SK-N-SH (cell line): ENCODE measurements at regions not wholly inside any gene's neighbourhood (a gene's known extent, or its start where the extent isn't known, plus 50 kb on each side); places are given as distances from the start of the nearest gene placed in this dataset.

ENCODE experiments used
- CTCF ChIA-PET: fragments of 300-600, 350-600 bp; formaldehyde crosslinking; extraction: SDS; loops from one replicate; lab custom pipeline; 2021; lab: Yijun Ruan, JAX
- POLR2A ChIA-PET: fragments of 350-600 bp; sonication (Branson Sonifier 250); formaldehyde crosslinking; extraction: SDS; loops from one replicate; lab custom pipeline; 2020; ENCODE audit warnings: antibody characterized with exemption, inconsistent platforms; lab: Yijun Ruan, JAX
- DNase-seq: peaks from one replicate; pipeline ENCODE4 v3.0.0; 2012
- H2AFZ ChIP-seq: fragments of 200-600 bp; sonication (generic); 2 replicates; pipeline ENCODE4 v1.8.1; 2016; ENCODE audit warnings: antibody characterized with exemption, mild to moderate bottlenecking, low read depth
- H3F3A ChIP-seq: fragments of 200-600 bp; sonication (generic); replicated peaks from 2 replicates; pipeline ENCODE3; 2016; ENCODE audit warnings: antibody characterized with exemption, mild to moderate bottlenecking; ENCODE audit not compliant: insufficient read depth
- H3K27ac ChIP-seq, 2 experiments: fragments of 200-500 bp in 1 of 2; fragments of 200-600 bp in 1 of 2; sonication (Bioruptor generic) in 1 of 2; sonication (generic), shearing (Covaris generic) in 1 of 2; 2 replicates each; pipeline versions ENCODE4 v1.5.1 to v1.6.1; 2014 to 2016; ENCODE audit warnings: low read depth in 2 of 2, inconsistent platforms in 1 of 2, low read length in 1 of 2, mild to moderate bottlenecking in 1 of 2, mixed read lengths in 1 of 2
- H3K27me3 ChIP-seq: fragments of 200-600 bp; sonication (generic), shearing (Covaris generic); 2 replicates; pipeline ENCODE4 v1.6.1; 2016; ENCODE audit warnings: mixed run types; ENCODE audit not compliant: insufficient read depth
- H3K36me3 ChIP-seq, 2 experiments: fragments of 200-500 bp in 1 of 2; fragments of 200-600 bp in 1 of 2; sonication (Bioruptor generic) in 1 of 2; sonication (generic) in 1 of 2; replicated peaks in 1 of 2; 2 replicates each; pipeline versions ENCODE3 to v1.5.1; 2014 to 2016; ENCODE audit warnings: low read length in 1 of 2, mild to moderate bottlenecking in 1 of 2; ENCODE audit not compliant: insufficient read depth in 2 of 2, control insufficient read depth in 1 of 2
- H3K4me1 ChIP-seq, 2 experiments: fragments of 200-500 bp in 1 of 2; fragments of 200-600 bp in 1 of 2; sonication (Bioruptor generic) in 1 of 2; sonication (generic), shearing (Covaris generic) in 1 of 2; 2 replicates each; pipeline versions ENCODE4 v1.5.1 to v1.6.1; 2014 to 2016; ENCODE audit warnings: low read depth in 1 of 2, low read length in 1 of 2, mixed run types in 1 of 2; ENCODE audit not compliant: insufficient read depth in 2 of 2, control insufficient read depth in 1 of 2
- H3K4me2 ChIP-seq: fragments of 200-600 bp; sonication (generic), shearing (Covaris generic); 2 replicates; pipeline ENCODE4 v1.6.1; 2017; ENCODE audit warnings: mixed run types
- H3K4me3 ChIP-seq, 2 experiments: fragments of 200-500 bp in 1 of 2; fragments of 200-600 bp in 1 of 2; sonication (Bioruptor generic) in 1 of 2; sonication (generic), shearing (Covaris generic) in 1 of 2; 2 replicates each; pipeline versions ENCODE4 v1.5.1 to v1.8.1; 2014 to 2016; ENCODE audit warnings: low read depth in 2 of 2, inconsistent platforms in 1 of 2, low read length in 1 of 2, mild to moderate bottlenecking in 1 of 2, mixed read lengths in 1 of 2, moderate library complexity in 1 of 2
- H3K79me2 ChIP-seq: fragments of 200-600 bp; sonication (generic); 2 replicates; pipeline ENCODE4 v1.8.1; 2017; ENCODE audit warnings: mild to moderate bottlenecking; ENCODE audit not compliant: insufficient read depth
- H3K9ac ChIP-seq: fragments of 200-600 bp; sonication (generic); 2 replicates; pipeline ENCODE4 v1.6.1; 2017; ENCODE audit warnings: mixed run types
- H3K9me2 ChIP-seq: fragments of 200-600 bp; sonication (generic); 2 replicates; pipeline ENCODE4 v1.6.1; 2017; ENCODE audit warnings: mixed run types
- H3K9me3 ChIP-seq: fragments of 200-600 bp; sonication (generic); 2 replicates; pipeline ENCODE4 v1.6.1; 2017; ENCODE audit warnings: mixed run types, mild to moderate bottlenecking, moderate library complexity
- H4K20me1 ChIP-seq: fragments of 200-600 bp; sonication (generic); 2 replicates; pipeline ENCODE4 v1.6.1; 2017; ENCODE audit warnings: mild to moderate bottlenecking, mixed run types; ENCODE audit not compliant: insufficient read depth
- CHD2 ChIP-seq: fragments of 150-350 bp; IDR thresholded peaks from 2 replicates; pipeline ENCODE4 v1.6.1; 2018; ENCODE audit warnings: low read length; ENCODE audit not compliant: partially characterized antibody
- EP300 ChIP-seq, 2 experiments: IDR thresholded peaks; 2 replicates each; pipeline versions ENCODE4 v1.4.0 to v1.6.1; 2012; ENCODE audit warnings: borderline replicate concordance in 1 of 2, low read depth in 1 of 2, low read length in 1 of 2
- EZH2phosphoT487 ChIP-seq: fragments of 200-600 bp; sonication (generic); IDR thresholded peaks from 2 replicates; pipeline ENCODE4 v1.6.1; 2017; ENCODE audit warnings: low read depth, mixed run types, mild to moderate bottlenecking, antibody characterized with exemption, moderate library complexity, borderline replicate concordance
- FOSL2 ChIP-seq: IDR thresholded peaks from 2 replicates; pipeline ENCODE4 v1.4.0; 2012; ENCODE audit warnings: low read depth, mild to moderate bottlenecking, moderate library complexity, borderline replicate concordance
- FOXJ3 ChIP-seq: sonication (generic); formaldehyde crosslinking; IDR thresholded peaks from 2 replicates; pipeline ENCODE4 v1.5.1; 2020; ENCODE audit warnings: mild to moderate bottlenecking, missing genetic modification reagents
- GABPA ChIP-seq: IDR thresholded peaks from 2 replicates; pipeline ENCODE4 v1.4.0; 2012; ENCODE audit warnings: low read depth, mild to moderate bottlenecking
- NRF1 ChIP-seq: IDR thresholded peaks from 2 replicates; pipeline ENCODE4 v1.6.1; 2012; ENCODE audit warnings: low read depth, mild to moderate bottlenecking, low read length
- SIN3A ChIP-seq: IDR thresholded peaks from 2 replicates; pipeline ENCODE4 v1.6.1; 2012; ENCODE audit warnings: low read depth, mild to moderate bottlenecking, low read length, moderate library complexity, borderline replicate concordance
- TAF1 ChIP-seq: IDR thresholded peaks from 2 replicates; pipeline ENCODE4 v1.6.1; 2012; ENCODE audit warnings: low read depth, mild to moderate bottlenecking, low read length, moderate library complexity, borderline replicate concordance
- TEAD4 ChIP-seq: IDR thresholded peaks from 2 replicates; pipeline ENCODE4 v1.4.0; 2012; ENCODE audit warnings: mild to moderate bottlenecking, borderline replicate concordance; ENCODE audit not compliant: insufficient read depth
- WGBS: methylation state at CpG from one replicate; pipeline ENCODE4 v1.1.6; 2017; ENCODE audit warnings: low lambda C conversion rate; 5-methylcytosine and 5-hydroxymethylcytosine counted together
- TF ChIP-seq, protein P1 (sequence below): IDR thresholded peaks from 2 replicates; pipeline ENCODE4 v1.4.0; 2012; ENCODE audit warnings: low read depth, borderline replicate concordance
- TF ChIP-seq, protein P2 (sequence below): fragments of 150-350 bp; IDR thresholded peaks from 2 replicates; pipeline ENCODE4 v1.6.1; 2016; ENCODE audit warnings: mild to moderate bottlenecking, low read depth, low read length
- TF ChIP-seq, protein P3 (sequence below): IDR thresholded peaks from 2 replicates; pipeline ENCODE4 v1.6.1; 2012; ENCODE audit warnings: mild to moderate bottlenecking, low read depth, low read length, moderate library complexity
- TF ChIP-seq, protein P4 (sequence below): fragments of 150-350 bp; IDR thresholded peaks from 2 replicates; pipeline ENCODE4 v1.6.1; 2017; ENCODE audit warnings: antibody characterized with exemption, low read length, low read depth, borderline replicate concordance
- TF ChIP-seq, protein P5 (sequence below): fragments of 200-600 bp; sonication (generic); IDR thresholded peaks from 2 replicates; pipeline ENCODE4 v1.6.1; 2017; ENCODE audit warnings: antibody characterized with exemption, mild to moderate bottlenecking, moderate library complexity

DNA sequence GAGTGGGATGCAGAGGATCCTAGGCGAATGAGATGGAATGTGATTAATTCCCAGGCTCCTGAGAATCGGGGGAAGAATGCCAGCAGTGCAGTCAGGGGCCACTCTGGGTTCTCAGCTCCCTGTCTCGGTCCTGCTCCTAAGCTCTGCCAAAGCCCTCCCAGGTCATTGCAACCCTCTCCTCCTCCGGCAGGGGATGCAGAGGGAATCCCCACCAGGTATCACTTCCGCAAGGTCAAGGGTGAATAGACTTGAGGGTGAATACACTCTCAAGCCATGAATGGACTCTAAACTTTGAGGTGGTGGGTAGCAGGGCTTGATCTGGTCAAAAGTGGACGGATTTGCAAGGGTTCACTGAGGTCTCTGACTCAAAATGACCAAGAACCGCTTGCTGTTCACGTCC lies 139.3 kb upstream of the MXRA5 start:
- no peaks in the 10 kb centered on the region for H3F3A ChIP-seq
- H3K79me2 ChIP-seq: no peaks in the 10 kb centered on the region
- H3K9me2 ChIP-seq: no peaks in the 10 kb centered on the region
- WGBS: 22% methylated on average over 6 of the region's 8 CpGs
- no peak overlapping the region for H3K4me2 ChIP-seq
- no peak overlapping the region for H3K4me3 ChIP-seq
- POLR2A ChIA-PET: no interaction called here
- no peak for DNase-seq
- no peak overlapping the region for H3K9ac ChIP-seq
- H2AFZ ChIP-seq: no peak overlapping the region
- H4K20me1 ChIP-seq: no peaks in the 10 kb centered on the region
- H3K27me3 ChIP-seq: no peaks in the 10 kb centered on the region
- H3K9me3 ChIP-seq: no peaks in the 10 kb centered on the region
- CTCF ChIA-PET: no interaction called here
- H3K27ac ChIP-seq: no peak overlapping the region
- H3K4me1 ChIP-seq: no peaks in the 10 kb centered on the region
- no peaks in the 10 kb centered on the region for H3K36me3 ChIP-seq
- TF ChIP-seq, protein P1, sequence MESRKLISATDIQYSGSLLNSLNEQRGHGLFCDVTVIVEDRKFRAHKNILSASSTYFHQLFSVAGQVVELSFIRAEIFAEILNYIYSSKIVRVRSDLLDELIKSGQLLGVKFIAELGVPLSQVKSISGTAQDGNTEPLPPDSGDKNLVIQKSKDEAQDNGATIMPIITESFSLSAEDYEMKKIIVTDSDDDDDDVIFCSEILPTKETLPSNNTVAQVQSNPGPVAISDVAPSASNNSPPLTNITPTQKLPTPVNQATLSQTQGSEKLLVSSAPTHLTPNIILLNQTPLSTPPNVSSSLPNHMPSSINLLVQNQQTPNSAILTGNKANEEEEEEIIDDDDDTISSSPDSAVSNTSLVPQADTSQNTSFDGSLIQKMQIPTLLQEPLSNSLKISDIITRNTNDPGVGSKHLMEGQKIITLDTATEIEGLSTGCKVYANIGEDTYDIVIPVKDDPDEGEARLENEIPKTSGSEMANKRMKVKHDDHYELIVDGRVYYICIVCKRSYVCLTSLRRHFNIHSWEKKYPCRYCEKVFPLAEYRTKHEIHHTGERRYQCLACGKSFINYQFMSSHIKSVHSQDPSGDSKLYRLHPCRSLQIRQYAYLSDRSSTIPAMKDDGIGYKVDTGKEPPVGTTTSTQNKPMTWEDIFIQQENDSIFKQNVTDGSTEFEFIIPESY: no peak
- TF ChIP-seq, protein P2, sequence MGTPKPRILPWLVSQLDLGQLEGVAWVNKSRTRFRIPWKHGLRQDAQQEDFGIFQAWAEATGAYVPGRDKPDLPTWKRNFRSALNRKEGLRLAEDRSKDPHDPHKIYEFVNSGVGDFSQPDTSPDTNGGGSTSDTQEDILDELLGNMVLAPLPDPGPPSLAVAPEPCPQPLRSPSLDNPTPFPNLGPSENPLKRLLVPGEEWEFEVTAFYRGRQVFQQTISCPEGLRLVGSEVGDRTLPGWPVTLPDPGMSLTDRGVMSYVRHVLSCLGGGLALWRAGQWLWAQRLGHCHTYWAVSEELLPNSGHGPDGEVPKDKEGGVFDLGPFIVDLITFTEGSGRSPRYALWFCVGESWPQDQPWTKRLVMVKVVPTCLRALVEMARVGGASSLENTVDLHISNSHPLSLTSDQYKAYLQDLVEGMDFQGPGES: no peak
- TF ChIP-seq EP300 (IDR thresholded peaks at IDR 0.05; ENCODE audit: borderline replicate concordance in 1 of 2, low read depth in 1 of 2, low read length in 1 of 2): no peak
- TF ChIP-seq, protein P3, sequence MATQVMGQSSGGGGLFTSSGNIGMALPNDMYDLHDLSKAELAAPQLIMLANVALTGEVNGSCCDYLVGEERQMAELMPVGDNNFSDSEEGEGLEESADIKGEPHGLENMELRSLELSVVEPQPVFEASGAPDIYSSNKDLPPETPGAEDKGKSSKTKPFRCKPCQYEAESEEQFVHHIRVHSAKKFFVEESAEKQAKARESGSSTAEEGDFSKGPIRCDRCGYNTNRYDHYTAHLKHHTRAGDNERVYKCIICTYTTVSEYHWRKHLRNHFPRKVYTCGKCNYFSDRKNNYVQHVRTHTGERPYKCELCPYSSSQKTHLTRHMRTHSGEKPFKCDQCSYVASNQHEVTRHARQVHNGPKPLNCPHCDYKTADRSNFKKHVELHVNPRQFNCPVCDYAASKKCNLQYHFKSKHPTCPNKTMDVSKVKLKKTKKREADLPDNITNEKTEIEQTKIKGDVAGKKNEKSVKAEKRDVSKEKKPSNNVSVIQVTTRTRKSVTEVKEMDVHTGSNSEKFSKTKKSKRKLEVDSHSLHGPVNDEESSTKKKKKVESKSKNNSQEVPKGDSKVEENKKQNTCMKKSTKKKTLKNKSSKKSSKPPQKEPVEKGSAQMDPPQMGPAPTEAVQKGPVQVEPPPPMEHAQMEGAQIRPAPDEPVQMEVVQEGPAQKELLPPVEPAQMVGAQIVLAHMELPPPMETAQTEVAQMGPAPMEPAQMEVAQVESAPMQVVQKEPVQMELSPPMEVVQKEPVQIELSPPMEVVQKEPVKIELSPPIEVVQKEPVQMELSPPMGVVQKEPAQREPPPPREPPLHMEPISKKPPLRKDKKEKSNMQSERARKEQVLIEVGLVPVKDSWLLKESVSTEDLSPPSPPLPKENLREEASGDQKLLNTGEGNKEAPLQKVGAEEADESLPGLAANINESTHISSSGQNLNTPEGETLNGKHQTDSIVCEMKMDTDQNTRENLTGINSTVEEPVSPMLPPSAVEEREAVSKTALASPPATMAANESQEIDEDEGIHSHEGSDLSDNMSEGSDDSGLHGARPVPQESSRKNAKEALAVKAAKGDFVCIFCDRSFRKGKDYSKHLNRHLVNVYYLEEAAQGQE: no peak
- no peak for TF ChIP-seq SIN3A
- TF ChIP-seq CHD2: no peak

DNA sequence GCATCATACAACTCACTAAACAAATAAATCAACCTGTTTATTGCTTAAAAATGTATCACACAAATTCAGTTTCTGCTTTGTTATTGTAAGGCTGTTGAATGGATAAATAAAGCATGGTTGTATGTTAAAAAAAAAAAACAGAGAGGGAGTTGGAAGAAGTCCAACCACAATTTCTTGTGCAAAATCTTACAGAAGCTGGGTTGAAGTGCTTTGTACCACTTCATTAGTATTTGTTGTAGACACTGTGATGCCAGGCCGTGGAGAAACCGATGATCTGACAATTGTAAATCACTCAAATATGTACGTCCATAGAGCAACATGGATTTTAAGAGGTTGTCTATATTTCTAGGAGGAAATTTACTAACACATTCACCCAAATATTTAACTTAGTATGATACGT lies 132.6 kb upstream of the MXRA5 start:
- H3K4me2 ChIP-seq: no peak overlapping the region
- no peaks in the 10 kb centered on the region for H3K36me3 ChIP-seq
- ChIA-PET CTCF (no interaction called here), POLR2A (no interaction called here)
- H2AFZ ChIP-seq: no peak overlapping the region
- WGBS: 6% methylated on average over 4 of the region's 4 CpGs
- no peaks in the 10 kb centered on the region for H3K27me3 ChIP-seq
- no peaks in the 10 kb centered on the region for H3K9me2 ChIP-seq
- DNase-seq: no peak
- H3K4me1 ChIP-seq: no peaks in the 10 kb centered on the region
- no peak overlapping the region for H3K27ac ChIP-seq
- no peak overlapping the region for H3K9ac ChIP-seq
- H3K79me2 ChIP-seq: no peaks in the 10 kb centered on the region
- no peaks in the 10 kb centered on the region for H3F3A ChIP-seq
- no peaks in the 10 kb centered on the region for H3K9me3 ChIP-seq
- no peak overlapping the region for H3K4me3 ChIP-seq
- H4K20me1 ChIP-seq: no peaks in the 10 kb centered on the region
- TF ChIP-seq NRF1 (no peak), TEAD4 (no peak), EP300 (IDR thresholded peaks at IDR 0.05; ENCODE audit: borderline replicate concordance in 1 of 2, low read depth in 1 of 2, low read length in 1 of 2) (no peak), EZH2phosphoT487 (no peak), GABPA (no peak), TAF1 (no peak), FOXJ3 (CRISPR knock-in tag) (no peak), CHD2 (no peak), FOSL2 (no peak)
- TF ChIP-seq, protein P2: no peak
- TF ChIP-seq, protein P4, sequence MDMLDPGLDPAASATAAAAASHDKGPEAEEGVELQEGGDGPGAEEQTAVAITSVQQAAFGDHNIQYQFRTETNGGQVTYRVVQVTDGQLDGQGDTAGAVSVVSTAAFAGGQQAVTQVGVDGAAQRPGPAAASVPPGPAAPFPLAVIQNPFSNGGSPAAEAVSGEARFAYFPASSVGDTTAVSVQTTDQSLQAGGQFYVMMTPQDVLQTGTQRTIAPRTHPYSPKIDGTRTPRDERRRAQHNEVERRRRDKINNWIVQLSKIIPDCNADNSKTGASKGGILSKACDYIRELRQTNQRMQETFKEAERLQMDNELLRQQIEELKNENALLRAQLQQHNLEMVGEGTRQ: no peak
- TF ChIP-seq, protein P5, sequence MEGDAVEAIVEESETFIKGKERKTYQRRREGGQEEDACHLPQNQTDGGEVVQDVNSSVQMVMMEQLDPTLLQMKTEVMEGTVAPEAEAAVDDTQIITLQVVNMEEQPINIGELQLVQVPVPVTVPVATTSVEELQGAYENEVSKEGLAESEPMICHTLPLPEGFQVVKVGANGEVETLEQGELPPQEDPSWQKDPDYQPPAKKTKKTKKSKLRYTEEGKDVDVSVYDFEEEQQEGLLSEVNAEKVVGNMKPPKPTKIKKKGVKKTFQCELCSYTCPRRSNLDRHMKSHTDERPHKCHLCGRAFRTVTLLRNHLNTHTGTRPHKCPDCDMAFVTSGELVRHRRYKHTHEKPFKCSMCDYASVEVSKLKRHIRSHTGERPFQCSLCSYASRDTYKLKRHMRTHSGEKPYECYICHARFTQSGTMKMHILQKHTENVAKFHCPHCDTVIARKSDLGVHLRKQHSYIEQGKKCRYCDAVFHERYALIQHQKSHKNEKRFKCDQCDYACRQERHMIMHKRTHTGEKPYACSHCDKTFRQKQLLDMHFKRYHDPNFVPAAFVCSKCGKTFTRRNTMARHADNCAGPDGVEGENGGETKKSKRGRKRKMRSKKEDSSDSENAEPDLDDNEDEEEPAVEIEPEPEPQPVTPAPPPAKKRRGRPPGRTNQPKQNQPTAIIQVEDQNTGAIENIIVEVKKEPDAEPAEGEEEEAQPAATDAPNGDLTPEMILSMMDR: no peak
